ENCODE measurements at regions not wholly inside any gene's neighbourhood (a gene's known extent, or its start where the extent isn't known, plus 50 kb on each side); places are given as distances from the start of the nearest gene placed in this dataset.

DNA sequence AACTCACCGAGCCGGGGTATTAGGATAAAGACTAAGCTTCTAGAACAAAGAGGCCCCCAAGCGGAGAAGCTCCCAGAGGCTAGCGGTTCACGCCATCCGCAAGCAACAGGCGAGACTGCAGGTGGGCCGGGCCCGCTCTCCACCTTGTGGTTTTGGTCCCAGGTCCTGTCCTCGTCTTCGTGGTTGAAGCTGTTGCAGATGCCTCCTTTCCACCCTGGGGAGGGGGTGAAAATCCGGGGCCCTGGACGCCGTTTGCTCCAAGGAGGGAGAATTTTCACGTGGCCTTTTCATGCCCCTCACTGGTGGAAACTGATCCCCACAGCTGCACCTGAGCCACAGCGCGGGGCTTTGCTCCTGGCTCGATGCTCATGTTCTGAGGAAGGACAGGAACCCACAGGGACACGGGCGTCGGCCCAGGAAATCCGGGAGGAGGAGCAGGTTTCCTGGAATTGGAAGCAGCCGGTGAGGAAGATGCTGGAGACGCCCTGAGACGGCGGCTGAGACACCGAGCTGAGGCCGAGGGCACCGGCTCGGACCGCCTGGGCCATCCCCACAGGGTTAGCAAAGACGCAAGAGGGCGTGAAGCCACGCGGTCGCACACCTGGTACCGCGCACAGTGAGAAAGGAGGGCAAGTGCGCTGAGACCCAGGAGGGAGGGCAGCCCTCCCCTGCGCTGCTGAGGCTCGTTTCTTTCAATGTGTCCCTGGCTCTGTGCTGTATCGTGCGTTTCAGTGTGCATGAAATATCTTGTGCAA lies 54.7 kb upstream of the SALL3 start:
- TF ChIP-seq, protein P1, sequence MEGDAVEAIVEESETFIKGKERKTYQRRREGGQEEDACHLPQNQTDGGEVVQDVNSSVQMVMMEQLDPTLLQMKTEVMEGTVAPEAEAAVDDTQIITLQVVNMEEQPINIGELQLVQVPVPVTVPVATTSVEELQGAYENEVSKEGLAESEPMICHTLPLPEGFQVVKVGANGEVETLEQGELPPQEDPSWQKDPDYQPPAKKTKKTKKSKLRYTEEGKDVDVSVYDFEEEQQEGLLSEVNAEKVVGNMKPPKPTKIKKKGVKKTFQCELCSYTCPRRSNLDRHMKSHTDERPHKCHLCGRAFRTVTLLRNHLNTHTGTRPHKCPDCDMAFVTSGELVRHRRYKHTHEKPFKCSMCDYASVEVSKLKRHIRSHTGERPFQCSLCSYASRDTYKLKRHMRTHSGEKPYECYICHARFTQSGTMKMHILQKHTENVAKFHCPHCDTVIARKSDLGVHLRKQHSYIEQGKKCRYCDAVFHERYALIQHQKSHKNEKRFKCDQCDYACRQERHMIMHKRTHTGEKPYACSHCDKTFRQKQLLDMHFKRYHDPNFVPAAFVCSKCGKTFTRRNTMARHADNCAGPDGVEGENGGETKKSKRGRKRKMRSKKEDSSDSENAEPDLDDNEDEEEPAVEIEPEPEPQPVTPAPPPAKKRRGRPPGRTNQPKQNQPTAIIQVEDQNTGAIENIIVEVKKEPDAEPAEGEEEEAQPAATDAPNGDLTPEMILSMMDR (IDR thresholded peaks at IDR 0.05; ENCODE audit: low read depth, low read length) = no peak
- DNase-seq (ENCODE audit: extremely low read depth, low read depth) = no peak

DNA sequence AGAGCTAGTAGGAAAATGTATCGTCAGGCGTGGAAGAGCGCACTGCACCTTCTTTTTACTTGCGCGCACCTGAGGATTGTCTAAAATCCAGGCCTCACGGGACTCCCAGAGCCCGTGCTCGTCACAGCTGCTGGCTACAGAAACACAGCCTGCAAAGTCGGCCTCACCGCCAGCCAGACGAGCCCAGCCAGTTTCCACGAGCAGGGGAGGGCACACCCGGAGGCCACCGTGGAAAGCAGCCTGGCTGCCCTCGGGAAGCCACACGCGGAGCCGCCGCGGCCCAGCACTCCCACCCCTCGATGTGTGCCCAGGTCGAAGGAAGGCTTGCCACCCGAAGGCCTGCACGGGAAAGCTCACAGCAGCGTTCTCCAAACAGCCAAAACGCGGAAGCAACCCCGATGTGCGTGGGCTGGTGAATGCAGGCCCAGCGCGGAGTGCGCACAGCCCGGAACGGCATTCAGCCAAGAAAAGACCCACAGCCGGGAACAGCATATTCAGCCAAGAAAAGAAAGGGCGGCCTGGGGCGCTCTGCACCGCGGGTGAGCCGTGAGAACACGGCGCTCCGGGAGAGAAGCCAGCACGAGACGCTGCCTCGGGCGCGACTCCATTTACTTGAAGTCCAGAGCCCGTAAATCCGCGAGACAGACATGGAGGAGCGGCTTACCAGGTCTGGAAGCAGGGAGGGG lies 53.9 kb upstream of the SALL3 start:
- TF ChIP-seq, protein P1 (IDR thresholded peaks at IDR 0.05; ENCODE audit: low read depth, low read length) = no peak
- no peak for DNase-seq (ENCODE audit: extremely low read depth, low read depth)

DNA sequence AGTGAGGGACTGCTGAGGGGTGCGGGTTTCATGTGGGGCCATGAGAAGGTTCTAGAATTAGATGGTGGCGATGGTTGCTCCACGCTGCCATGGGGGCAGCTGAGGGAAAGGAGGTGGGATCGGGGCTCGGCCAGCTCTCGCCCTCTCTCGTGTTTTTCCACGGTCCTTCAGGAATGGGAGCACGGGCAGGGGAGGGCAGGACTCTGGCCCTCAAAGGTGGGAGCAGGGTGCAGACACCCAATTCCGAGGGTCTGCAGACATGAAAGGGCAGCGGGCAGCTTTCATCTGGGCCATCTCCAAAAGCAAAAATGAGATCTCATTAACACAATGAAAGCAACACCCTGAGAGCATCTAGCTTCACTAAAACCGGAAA lies 53.4 kb upstream of the SALL3 start:
- TF ChIP-seq, protein P1 (IDR thresholded peaks at IDR 0.05; ENCODE audit: low read depth, low read length) = no peak
- DNase-seq (ENCODE audit: extremely low read depth, low read depth) = no peak

DNA sequence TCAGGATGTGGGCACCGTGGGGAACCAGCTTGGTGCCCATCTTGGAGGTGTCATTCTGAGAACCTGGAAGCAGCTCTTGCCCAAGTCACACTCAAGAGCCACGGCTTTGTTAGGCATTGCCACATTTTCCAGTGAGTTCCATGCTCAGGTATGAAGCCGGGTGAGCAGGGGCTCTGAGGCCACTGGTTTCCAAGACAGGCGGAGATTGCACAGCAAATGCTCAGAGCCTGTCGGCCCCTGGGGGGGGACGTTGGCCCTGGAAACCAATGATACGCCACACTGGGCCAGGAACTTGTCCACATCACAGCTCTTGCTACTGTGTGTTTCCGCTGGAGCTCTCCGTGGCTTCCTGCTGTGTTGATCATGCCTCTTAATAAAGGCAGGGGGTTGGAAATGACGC lies 52.5 kb upstream of the SALL3 start:
- DNase-seq (ENCODE audit: extremely low read depth, low read depth) = no peak
- TF ChIP-seq, protein P1 (IDR thresholded peaks at IDR 0.05; ENCODE audit: low read depth, low read length) = no peak

DNA sequence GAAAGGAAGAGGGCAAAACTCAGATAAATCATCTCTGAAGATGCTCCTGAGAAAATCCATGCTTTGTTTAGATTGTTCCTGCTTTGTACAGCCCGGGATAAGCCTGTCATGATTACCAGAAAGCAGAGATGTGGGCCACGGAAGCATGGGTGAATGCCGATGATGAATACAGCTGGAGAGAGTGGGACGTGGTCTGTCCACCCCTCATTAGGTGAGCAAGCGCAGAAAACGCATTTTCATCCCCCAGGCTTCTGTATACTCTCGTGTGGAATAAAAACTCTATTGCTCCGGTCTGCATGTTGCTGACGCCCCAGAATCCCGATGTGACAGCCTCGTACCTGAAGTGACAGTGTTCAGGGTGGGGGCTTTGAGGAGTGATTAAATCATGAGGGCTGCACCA lies 52.0 kb upstream of the SALL3 start:
- TF ChIP-seq, protein P1 (IDR thresholded peaks at IDR 0.05; ENCODE audit: low read depth, low read length) = no peak
- no peak for DNase-seq (ENCODE audit: extremely low read depth, low read depth)

DNA sequence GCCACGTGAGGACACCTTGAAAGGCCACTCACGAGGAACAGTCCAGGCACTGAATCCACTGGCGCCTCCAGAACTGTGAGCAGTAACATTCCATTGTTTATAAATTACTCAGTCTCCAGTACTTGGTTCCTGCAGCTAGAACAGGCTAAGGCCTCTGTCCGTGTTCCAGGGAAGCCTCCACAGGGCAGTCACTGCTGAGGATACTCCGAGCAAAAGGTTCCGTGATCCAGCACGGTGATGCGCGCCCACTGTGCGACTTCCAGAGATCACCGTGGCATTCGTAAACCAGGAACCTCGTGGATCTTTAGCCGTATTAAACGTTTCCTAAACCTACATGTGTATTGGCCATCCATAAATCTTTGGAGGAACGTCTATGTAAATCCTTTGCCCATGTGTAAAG lies 51.5 kb upstream of the SALL3 start:
- DNase-seq (ENCODE audit: extremely low read depth, low read depth) = no peak
- TF ChIP-seq, protein P1 (IDR thresholded peaks at IDR 0.05; ENCODE audit: low read depth, low read length) = no peak

DNA sequence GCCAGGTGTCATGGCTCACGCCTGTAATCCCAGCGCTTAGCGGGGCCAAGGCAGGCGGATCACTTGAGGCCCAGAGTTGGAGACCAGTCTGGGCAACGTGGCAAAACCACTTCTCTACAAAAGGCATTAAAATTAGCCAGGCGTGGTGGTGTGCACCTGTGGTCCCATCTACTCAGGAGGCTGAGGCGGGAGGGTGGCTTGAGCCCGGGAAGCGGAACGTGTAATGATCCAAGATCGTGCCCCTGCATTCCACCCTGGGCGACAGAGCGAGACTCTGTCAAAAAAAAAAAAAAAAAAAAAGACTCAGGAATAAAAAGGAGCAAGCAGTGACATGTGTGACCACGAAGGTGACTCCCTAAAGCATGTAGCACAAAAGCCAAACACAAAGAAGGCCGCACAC lies 50.1 kb upstream of the SALL3 start:
- DNase-seq (ENCODE audit: extremely low read depth, low read depth) = no peak
- TF ChIP-seq, protein P1 (IDR thresholded peaks at IDR 0.05; ENCODE audit: low read depth, low read length) = no peak

Data from AG09319 (cell line).